WERI-Rb-1 (cell line): ENCODE measurements at regions not wholly inside any gene's neighbourhood (a gene's known extent, or its start where the extent isn't known, plus 50 kb on each side); places are given as distances from the start of the nearest gene placed in this dataset.

Experiments
- DNase-seq: peaks from one replicate; pipeline ENCODE4 v3.0.0-alpha.2; 2020
- H3K27ac ChIP-seq: fragments of 250-450 bp; sonication (Bioruptor Pico); 2 replicates; pipeline ENCODE4 v1.5.1; 2020; ENCODE audit warnings: mild to moderate bottlenecking, moderate library complexity
- H3K27me3 ChIP-seq: fragments of 250-450 bp; sonication (Bioruptor Pico); 2 replicates; pipeline ENCODE4 v1.5.1; 2021; ENCODE audit warnings: mild to moderate bottlenecking, low read depth, moderate library complexity; ENCODE audit not compliant: insufficient read depth, severe bottlenecking
- H3K36me3 ChIP-seq: fragments of 250-450 bp; sonication (Bioruptor Pico); 2 replicates; pipeline ENCODE4 v1.5.1; 2020; ENCODE audit warnings: mild to moderate bottlenecking, moderate library complexity
- H3K4me3 ChIP-seq: 2 replicates; pipeline ENCODE4 v1.5.1; 2011; ENCODE audit warnings: low read depth, mild to moderate bottlenecking, control low read depth, low read length
- H3K9me3 ChIP-seq: fragments of 250-450 bp; sonication (Bioruptor Pico); 2 replicates; pipeline ENCODE4 v1.5.1; 2021; ENCODE audit warnings: mild to moderate bottlenecking, moderate library complexity; ENCODE audit not compliant: severe bottlenecking
- TF ChIP-seq, protein P1 (sequence below): IDR thresholded peaks from 2 replicates; pipeline ENCODE4 v1.5.1; 2011; ENCODE audit warnings: low read depth, mild to moderate bottlenecking, control low read depth, inconsistent platforms, low read length

DNA sequence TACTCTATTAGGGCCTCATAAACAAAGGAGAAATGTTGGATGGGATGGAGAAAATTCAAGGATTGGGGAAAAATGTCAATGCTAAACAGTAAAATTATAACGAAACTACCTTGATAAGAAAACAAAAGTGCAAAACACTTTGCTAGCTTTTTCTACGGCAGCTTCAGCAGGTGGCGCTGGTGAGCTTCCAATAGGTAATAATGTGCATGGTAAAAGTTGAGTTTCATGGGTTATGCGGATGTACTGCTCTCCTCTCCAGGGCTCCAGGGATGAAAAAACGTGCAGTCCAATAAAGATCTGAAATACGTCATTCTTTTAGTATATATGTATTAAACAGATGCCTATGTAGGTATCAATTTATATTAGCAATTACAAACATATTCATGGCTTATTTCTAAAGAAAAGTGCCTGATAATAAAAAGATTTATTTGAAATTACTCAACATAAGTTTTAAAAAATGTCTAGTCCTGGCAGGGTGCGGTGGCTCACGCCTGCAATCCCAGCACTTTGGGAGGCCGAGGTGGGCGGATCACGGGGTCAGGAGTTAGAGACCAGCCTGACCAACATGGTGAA, 239.6 kb downstream of the GRXCR1 start:
- Histone ChIP-seq H3K27ac (no peak overlapping the region), H3K4me3 (no peak overlapping the region), H3K27me3 (no peaks in the 10 kb centered on the region), H3K36me3 (no peaks in the 10 kb centered on the region), H3K9me3 (no peaks in the 10 kb centered on the region)
- DNase-seq: peak; percentile 80
- TF ChIP-seq, protein P1, sequence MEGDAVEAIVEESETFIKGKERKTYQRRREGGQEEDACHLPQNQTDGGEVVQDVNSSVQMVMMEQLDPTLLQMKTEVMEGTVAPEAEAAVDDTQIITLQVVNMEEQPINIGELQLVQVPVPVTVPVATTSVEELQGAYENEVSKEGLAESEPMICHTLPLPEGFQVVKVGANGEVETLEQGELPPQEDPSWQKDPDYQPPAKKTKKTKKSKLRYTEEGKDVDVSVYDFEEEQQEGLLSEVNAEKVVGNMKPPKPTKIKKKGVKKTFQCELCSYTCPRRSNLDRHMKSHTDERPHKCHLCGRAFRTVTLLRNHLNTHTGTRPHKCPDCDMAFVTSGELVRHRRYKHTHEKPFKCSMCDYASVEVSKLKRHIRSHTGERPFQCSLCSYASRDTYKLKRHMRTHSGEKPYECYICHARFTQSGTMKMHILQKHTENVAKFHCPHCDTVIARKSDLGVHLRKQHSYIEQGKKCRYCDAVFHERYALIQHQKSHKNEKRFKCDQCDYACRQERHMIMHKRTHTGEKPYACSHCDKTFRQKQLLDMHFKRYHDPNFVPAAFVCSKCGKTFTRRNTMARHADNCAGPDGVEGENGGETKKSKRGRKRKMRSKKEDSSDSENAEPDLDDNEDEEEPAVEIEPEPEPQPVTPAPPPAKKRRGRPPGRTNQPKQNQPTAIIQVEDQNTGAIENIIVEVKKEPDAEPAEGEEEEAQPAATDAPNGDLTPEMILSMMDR: peak; percentile 67

GRCh38 chr4:43133566-43133965, 241.1 kb downstream of the GRXCR1 start:
- TF ChIP-seq, protein P1: no peak
- H3K36me3 ChIP-seq: no peaks in the 10 kb centered on the region
- H3K27me3 ChIP-seq: no peaks in the 10 kb centered on the region

DNA sequence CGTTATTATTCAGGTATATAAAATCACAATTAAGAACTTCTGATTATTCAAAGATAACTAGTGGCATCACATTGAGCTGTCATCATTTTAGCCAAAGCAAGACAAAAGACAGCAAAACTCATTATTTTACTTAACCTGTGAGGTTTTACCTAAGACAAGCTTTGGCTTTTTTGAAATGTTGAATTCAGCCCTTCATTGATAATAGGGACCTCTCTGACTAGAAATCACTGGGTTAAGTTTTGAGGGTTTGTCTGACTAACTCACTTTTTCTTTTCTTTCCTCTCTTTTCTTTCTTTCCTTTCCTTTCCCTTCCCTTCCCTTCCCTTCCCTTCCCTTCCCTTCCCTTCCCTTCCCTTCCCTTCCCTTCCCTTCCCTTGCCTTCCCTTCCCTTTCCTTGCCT, 244.2 kb downstream of the GRXCR1 start:
- TF ChIP-seq, protein P1: no peak
- Histone ChIP-seq H3K4me3 (no peak overlapping the region), H3K36me3 (no peaks in the 10 kb centered on the region), H3K27ac (no peak overlapping the region), H3K27me3 (no peaks in the 10 kb centered on the region), H3K9me3 (peaks cover 2% of the 10 kb centered on the region)
- no peak for DNase-seq

More at GRCh38 chr4:43133566-43133965, 241.1 kb downstream of the GRXCR1 start:
- H3K9me3 ChIP-seq: peaks cover 2% of the 10 kb centered on the region
- DNase-seq: no peak
- no peak overlapping the region for H3K27ac ChIP-seq
- no peak overlapping the region for H3K4me3 ChIP-seq

DNA sequence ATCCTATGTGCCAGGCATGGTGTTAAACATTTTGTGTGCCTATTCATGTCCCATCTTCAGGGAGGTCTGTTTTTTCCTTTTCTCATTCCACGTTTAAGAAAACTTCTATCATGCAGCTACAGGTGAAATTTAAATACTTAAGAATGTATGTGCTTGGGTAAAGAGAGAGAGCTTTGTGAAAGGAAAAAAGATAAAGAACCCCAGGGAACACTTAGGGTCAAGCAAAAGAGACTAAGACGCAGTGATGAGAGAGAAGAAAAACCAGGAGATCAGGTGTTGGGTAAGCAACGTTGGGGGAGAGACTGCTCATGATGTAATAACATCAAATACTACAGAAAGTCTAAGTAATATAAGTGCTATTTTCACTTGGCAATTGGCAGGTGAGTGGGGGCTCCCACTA, 253.7 kb downstream of the GRXCR1 start:
- no peak overlapping the region for H3K4me3 ChIP-seq
- no peaks in the 10 kb centered on the region for H3K36me3 ChIP-seq
- TF ChIP-seq, protein P1: no peak
- no peak overlapping the region for H3K27ac ChIP-seq
- H3K27me3 ChIP-seq: no peaks in the 10 kb centered on the region
- DNase-seq: no peak
- H3K9me3 ChIP-seq: no peaks in the 10 kb centered on the region

DNA sequence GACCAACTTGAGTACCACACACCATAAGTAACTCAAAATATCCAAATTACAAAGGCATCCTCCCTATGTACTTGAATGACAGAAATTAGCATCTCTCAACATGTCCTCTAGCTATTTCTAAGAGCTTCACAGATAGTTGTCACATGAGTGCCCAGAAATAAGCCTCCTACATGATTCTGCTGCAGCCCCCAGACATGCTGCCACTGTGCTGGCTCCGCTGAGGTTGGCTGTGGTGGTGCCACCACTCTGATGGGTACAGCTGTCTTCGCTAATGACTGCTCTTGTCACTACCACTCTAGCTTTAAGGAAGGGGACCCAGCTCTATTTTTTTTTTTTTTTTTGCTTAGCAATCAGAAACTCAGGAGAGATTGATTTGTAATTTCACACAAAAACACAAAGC, 256.0 kb downstream of the GRXCR1 start:
- Histone ChIP-seq H3K9me3 (no peaks in the 10 kb centered on the region), H3K27ac (no peak overlapping the region), H3K27me3 (no peaks in the 10 kb centered on the region), H3K36me3 (no peaks in the 10 kb centered on the region), H3K4me3 (no peak overlapping the region)
- DNase-seq: no peak
- TF ChIP-seq, protein P1: no peak

DNA sequence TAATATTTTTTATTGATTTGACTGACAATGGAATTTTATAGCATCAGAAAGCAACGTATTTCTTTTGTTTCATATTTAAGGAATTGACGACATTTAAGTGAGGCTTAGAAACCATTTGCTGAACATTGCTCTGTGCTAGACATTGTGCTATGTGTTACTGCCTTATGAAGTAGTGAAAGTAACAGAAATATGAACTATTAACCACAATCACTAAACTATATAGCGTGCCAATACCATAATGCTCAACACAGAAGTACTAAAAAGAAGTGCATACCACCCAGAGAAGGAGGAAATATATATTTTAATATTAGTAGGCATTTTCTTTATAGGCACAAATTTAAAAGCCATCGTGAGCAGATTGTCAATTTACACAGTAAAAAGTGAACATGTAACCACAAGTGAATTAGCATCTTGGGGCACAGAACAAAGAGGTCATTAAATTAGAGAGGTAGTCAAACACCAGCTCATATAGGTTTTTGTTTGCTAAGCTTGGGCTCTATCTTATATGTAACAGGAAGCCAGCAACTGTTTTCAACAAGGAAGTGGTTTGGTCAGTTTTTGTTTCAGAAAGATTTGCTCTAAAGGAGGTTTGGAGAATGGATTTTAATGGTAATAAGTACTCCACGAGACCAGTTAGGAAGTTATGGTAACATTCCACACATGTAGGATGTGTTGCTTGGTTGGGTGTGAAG, 270.7 kb downstream of the GRXCR1 start:
- Histone ChIP-seq H3K27me3 (no peaks in the 10 kb centered on the region), H3K36me3 (no peaks in the 10 kb centered on the region), H3K9me3 (no peaks in the 10 kb centered on the region), H3K27ac (no peak overlapping the region), H3K4me3 (no peak overlapping the region)
- no peak for DNase-seq
- TF ChIP-seq, protein P1: no peak
